HCT116 (cell line): ENCODE measurements at regions not wholly inside any gene's neighbourhood (a gene's known extent, or its start where the extent isn't known, plus 50 kb on each side); places are given as distances from the start of the nearest gene placed in this dataset.

Experiments
- ATAC-seq: fragments of 200-7000 bp; cut with Tn5 transposase; 2 replicates; pipeline ENCODE4 v1.9.1; 2020; ENCODE audit warnings: mild to moderate bottlenecking, moderate library complexity
- BruUV-seq: library from RNA; stranded (reverse); fragments of 400-500 nt; replicated peaks from 2 replicates; lab custom pipeline; 2021; lab: Mats Ljungman, UMichigan
- CTCF ChIA-PET: fragments of 300-600 bp; sonication (Branson Sonifier 250); formaldehyde crosslinking; loops from one replicate; lab custom pipeline; 2021; ENCODE audit warnings: antibody characterized with exemption; lab: Charles Lee
- POLR2A ChIA-PET: fragments of 300-600, 350-600 bp; sonication (Branson Sonifier 250); formaldehyde crosslinking; loops from one replicate; lab custom pipeline; 2021; ENCODE audit warnings: antibody characterized with exemption; lab: Charles Lee
- RAD21 ChIA-PET, 2 experiments: fragments of 300-600 bp; sonication (Branson Sonifier 250); formaldehyde crosslinking; loops; one replicate each; lab custom pipeline; 2023; ENCODE audit warnings: low total read pairs in 2 of 2; ENCODE audit not compliant: uncharacterized antibody in 2 of 2, unreplicated experiment in 2 of 2, low non-redundant PET in 1 of 2; lab: Charles Lee
- DNase-seq: peaks from one replicate; pipeline ENCODE4 v3.0.0-alpha.2; 2010; ENCODE audit warnings: low read depth, low spot score
- H2AFZ ChIP-seq: fragments of 200-600 bp; shearing (Covaris generic), sonication (generic); 2 replicates; pipeline ENCODE4 v1.6.1; 2017; ENCODE audit warnings: low read depth, mixed run types, mixed read lengths, antibody characterized with exemption, low read length; ENCODE audit not compliant: poor library complexity, severe bottlenecking
- H3K27ac ChIP-seq: 2 replicates; pipeline ENCODE4 v1.5.1; 2012; ENCODE audit warnings: low read depth, low read length
- H3K27me3 ChIP-seq: fragments of 200-600 bp; sonication (generic); 2 replicates; pipeline ENCODE4 v1.6.1; 2016; ENCODE audit warnings: mixed run types, low read length, mixed read lengths; ENCODE audit not compliant: insufficient read depth
- H3K36me3 ChIP-seq, 2 experiments: fragments of 200-500 bp in 1 of 2; fragments of 200-600 bp in 1 of 2; sonication (Bioruptor generic) in 1 of 2; sonication (generic) in 1 of 2; 2 replicates each; pipeline versions ENCODE4 v1.5.1 to v1.6.1; 2014 to 2016; ENCODE audit warnings: low read length in 2 of 2, inconsistent platforms in 1 of 2, mixed read lengths in 1 of 2, mixed run types in 1 of 2; ENCODE audit not compliant: insufficient read depth in 2 of 2, control insufficient read depth in 1 of 2
- H3K4me1 ChIP-seq, 2 experiments: fragments of 200-600 bp in 1 of 2; sonication (generic) in 1 of 2; 2 replicates each; pipeline versions ENCODE4 v1.5.1 to v1.6.1; 2012 to 2017; ENCODE audit warnings: low read length in 2 of 2, inconsistent platforms in 1 of 2, mild to moderate bottlenecking in 1 of 2, mixed read lengths in 1 of 2, mixed run types in 1 of 2, moderate library complexity in 1 of 2; ENCODE audit not compliant: insufficient read depth in 2 of 2, control insufficient read depth in 1 of 2
- H3K4me2 ChIP-seq: fragments of 200-600 bp; sonication (generic); 2 replicates; pipeline ENCODE4 v1.6.1; 2017; ENCODE audit warnings: mixed run types, low read length, mixed read lengths
- H3K4me3 ChIP-seq, 2 experiments: fragments of 200-600 bp in 1 of 2; sonication (generic) in 1 of 2; replicated peaks in 1 of 2; 2 replicates each; pipeline ENCODE4 v1.5.1; 2011 to 2016; ENCODE audit warnings: low read length in 2 of 2, control low read depth in 1 of 2, low read depth in 1 of 2, mild to moderate bottlenecking in 1 of 2, mixed read lengths in 1 of 2, mixed run types in 1 of 2
- H3K79me2 ChIP-seq: fragments of 200-600 bp; sonication (generic); 2 replicates; pipeline ENCODE4 v1.6.1; 2017; ENCODE audit warnings: mild to moderate bottlenecking, mixed run types, low read length, moderate library complexity, mixed read lengths; ENCODE audit not compliant: insufficient read depth
- H3K9ac ChIP-seq: fragments of 200-600 bp; sonication (generic); 2 replicates; pipeline ENCODE4 v1.6.1; 2016; ENCODE audit warnings: low read length, mixed read lengths
- H3K9me2 ChIP-seq: fragments of 200-600 bp; sonication (generic), shearing (Covaris generic); 2 replicates; pipeline ENCODE4 v1.6.1; 2017; ENCODE audit warnings: mixed run types, mild to moderate bottlenecking, moderate library complexity; ENCODE audit not compliant: insufficient read depth
- H3K9me3 ChIP-seq, 2 experiments: fragments of 200-500 bp in 1 of 2; fragments of 200-600 bp in 1 of 2; sonication (Bioruptor generic) in 1 of 2; sonication (generic) in 1 of 2; 2 replicates each; pipeline ENCODE4 v1.6.1; 2014 to 2017; ENCODE audit warnings: low read length in 2 of 2, mixed read lengths in 2 of 2, inconsistent platforms in 1 of 2, low read depth in 1 of 2, mild to moderate bottlenecking in 1 of 2, mixed run types in 1 of 2, moderate library complexity in 1 of 2; ENCODE audit not compliant: control insufficient read depth in 1 of 2, insufficient read depth in 1 of 2
- H4K20me1 ChIP-seq: fragments of 200-600 bp; sonication (generic), shearing (Covaris generic); 2 replicates; pipeline ENCODE4 v1.6.1; 2017; ENCODE audit warnings: mixed run types, mild to moderate bottlenecking, moderate library complexity; ENCODE audit not compliant: insufficient read depth
- CEBPB ChIP-seq: IDR thresholded peaks from 2 replicates; pipeline ENCODE4 v1.6.1; 2012; ENCODE audit warnings: low read depth
- CTCF ChIP-seq, 3 experiments: fragments of 200-600 bp in 1 of 3; sonication (generic) in 1 of 3; IDR thresholded peaks in 2 of 3; conservative IDR thresholded peaks in 1 of 3; 2 replicates each; pipeline ENCODE4 v1.5.1; 2012 to 2017; ENCODE audit warnings: low read depth in 2 of 3, low read length in 2 of 3, antibody characterized with exemption in 1 of 3, borderline replicate concordance in 1 of 3, control low read depth in 1 of 3, mild to moderate bottlenecking in 1 of 3, mixed read lengths in 1 of 3, mixed run types in 1 of 3, moderate library complexity in 1 of 3; ENCODE audit not compliant: insufficient read depth in 1 of 3
- EGR1 ChIP-seq: IDR thresholded peaks from 2 replicates; pipeline ENCODE4 v1.6.1; 2012; ENCODE audit warnings: low read depth
- ELF1 ChIP-seq: IDR thresholded peaks from 2 replicates; pipeline ENCODE4 v1.6.1; 2012; ENCODE audit warnings: low read depth, borderline replicate concordance
- FOSL1 ChIP-seq: IDR thresholded peaks from 2 replicates; pipeline ENCODE4 v1.6.1; 2012; ENCODE audit warnings: low read depth
- JUND ChIP-seq: IDR thresholded peaks from 2 replicates; pipeline ENCODE4 v1.6.1; 2012
- MAX ChIP-seq: IDR thresholded peaks from 2 replicates; pipeline ENCODE4 v1.6.1; 2012
- POLR2A ChIP-seq: IDR thresholded peaks from 2 replicates; pipeline ENCODE4 v1.7.0; 2011; ENCODE audit warnings: borderline replicate concordance; ENCODE audit not compliant: insufficient read depth, insufficient read length; ENCODE audit errors: extremely low read depth
- RAD21 ChIP-seq: IDR thresholded peaks from 2 replicates; pipeline ENCODE4 v1.6.1; 2012; ENCODE audit warnings: low read depth, mild to moderate bottlenecking
- REST ChIP-seq: IDR thresholded peaks from 2 replicates; pipeline ENCODE4 v1.6.1; 2012; ENCODE audit warnings: low read depth
- SIN3A ChIP-seq: IDR thresholded peaks from 2 replicates; pipeline ENCODE4 v1.6.1; 2012; ENCODE audit warnings: low read depth
- SP1 ChIP-seq: IDR thresholded peaks from 2 replicates; pipeline ENCODE4 v1.6.1; 2012; ENCODE audit warnings: low read depth
- ZNF274 ChIP-seq: fragments of 200-500 bp; sonication (Bioruptor generic); IDR thresholded peaks from 2 replicates; pipeline ENCODE4 v1.6.1; 2014; ENCODE audit warnings: mild to moderate bottlenecking, low read depth, low read length, inconsistent platforms
- intact Hi-C: fragments of 100-400 bp; cut with micrococcal nuclease; formaldehyde crosslinking; loops from 2 replicates; pipeline ENCODE4 v1.10.0; 2022
- TF ChIP-seq, protein P1 (sequence below): IDR thresholded peaks from 2 replicates; pipeline ENCODE4 v1.6.1; 2012

GRCh38 chr2:189253836-189254235, 74.3 kb upstream of the COL5A2 start:
- Histone ChIP-seq H3K9me3 (no peaks in the 10 kb centered on the region), H3K4me3 (no peak overlapping the region), H3K9me2 (no peaks in the 10 kb centered on the region), H3K27me3 (no peaks in the 10 kb centered on the region), H3K4me1 (no peaks in the 10 kb centered on the region), H3K36me3 (no peaks in the 10 kb centered on the region), H2AFZ (no peak overlapping the region), H3K4me2 (no peak overlapping the region), H4K20me1 (no peaks in the 10 kb centered on the region), H3K79me2 (no peaks in the 10 kb centered on the region), H3K27ac (no peak overlapping the region), H3K9ac (no peak overlapping the region)
- BruUV-seq = no TSS peak
- DNase-seq = no peak
- TF ChIP-seq SIN3A (no peak), ELF1 (no peak), SP1 (no peak), CEBPB (no peak), JUND (no peak), RAD21 (no peak), POLR2A (no peak), ZNF274 (no peak), FOSL1 (no peak), CTCF (IDR thresholded peaks at IDR 0.05 in 2 of 3, conservative IDR thresholded peaks at IDR 0.05 in 1 of 3; ENCODE audit: borderline replicate concordance in 1 of 3, insufficient read depth in 1 of 3, low read depth in 2 of 3, low read length in 2 of 3) (no peak), EGR1 (no peak), MAX (no peak), REST (no peak)
- TF ChIP-seq, protein P1, sequence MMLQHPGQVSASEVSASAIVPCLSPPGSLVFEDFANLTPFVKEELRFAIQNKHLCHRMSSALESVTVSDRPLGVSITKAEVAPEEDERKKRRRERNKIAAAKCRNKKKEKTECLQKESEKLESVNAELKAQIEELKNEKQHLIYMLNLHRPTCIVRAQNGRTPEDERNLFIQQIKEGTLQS = no peak
- intact Hi-C loops = no loop called here
- no peak for ATAC-seq
- CTCF ChIA-PET = no interaction called here
- POLR2A ChIA-PET = no interaction called here
- RAD21 ChIA-PET = no interaction called here
